NCI-H460 (cell line): ENCODE measurements at regions not wholly inside any gene's neighbourhood (a gene's known extent, or its start where the extent isn't known, plus 50 kb on each side); places are given as distances from the start of the nearest gene placed in this dataset.
"Not testable (repeated sequence)": the region's sequence is repeated elsewhere in the genome, so short reads cannot be mapped to it uniquely, and the experiment has no call there.

ENCODE experiments used
- DNase-seq: peaks from one replicate; pipeline ENCODE4 v3.0.0-alpha.2; 2016; ENCODE audit warnings: low read depth; ENCODE audit errors: extremely low read depth

- DNase-seq, result no peak
Measured at GRCh38 chr13:68851026-68851425, 1256.6 kb upstream of the ATXN8OS start.

- no peak for DNase-seq
Measured at GRCh38 chr13:68850160-68850559, 1257.5 kb upstream of the ATXN8OS start.

GRCh38 chr13:68846663-68847062, 1261.0 kb upstream of the ATXN8OS start:
- DNase-seq, result no peak

DNA sequence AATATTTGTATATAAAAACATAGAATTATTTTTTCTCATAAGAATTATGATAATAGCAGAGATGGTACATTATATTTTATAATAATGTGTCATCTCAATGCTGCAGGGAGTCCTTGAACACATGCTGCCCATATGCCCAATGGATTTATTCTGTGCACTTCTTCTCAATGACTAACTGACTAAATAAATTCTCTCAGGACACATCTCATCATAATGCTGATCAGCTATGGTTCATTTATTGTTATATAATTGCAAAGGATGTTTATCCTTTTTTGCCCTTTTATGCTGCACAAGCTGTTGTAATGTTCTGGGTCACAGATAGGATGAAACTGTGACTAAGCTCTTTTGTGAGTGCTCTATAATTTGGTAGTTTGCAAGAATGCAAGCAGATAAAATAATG, 1273.3 kb upstream of the ATXN8OS start:
- DNase-seq, result no peak

GRCh38 chr13:68816715-68817114, 1290.9 kb upstream of the ATXN8OS start:
- DNase-seq, result no peak

GRCh38 chr13:68813180-68813796, 1294.3 kb upstream of the ATXN8OS start:
- no peak for DNase-seq

DNA sequence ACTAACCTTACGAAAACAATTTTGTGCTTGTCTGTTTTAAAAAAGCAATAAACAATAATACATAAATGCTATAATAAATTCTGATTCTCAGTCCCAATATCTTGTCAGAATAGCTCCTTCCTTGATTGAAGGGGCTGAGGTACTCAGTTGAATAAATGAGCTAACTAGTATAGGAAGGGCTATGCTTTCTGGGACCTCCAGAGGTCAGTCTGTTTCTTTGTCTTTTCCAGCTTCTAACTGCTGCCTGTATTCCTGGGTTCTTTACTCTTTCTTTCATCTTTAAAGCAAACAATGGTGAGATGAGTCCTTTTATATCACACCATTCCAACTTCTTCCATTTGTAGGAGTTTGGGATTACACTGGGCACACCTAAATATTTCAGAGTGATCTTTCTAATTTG, 1297.0 kb upstream of the ATXN8OS start:
- DNase-seq, result no peak

DNA sequence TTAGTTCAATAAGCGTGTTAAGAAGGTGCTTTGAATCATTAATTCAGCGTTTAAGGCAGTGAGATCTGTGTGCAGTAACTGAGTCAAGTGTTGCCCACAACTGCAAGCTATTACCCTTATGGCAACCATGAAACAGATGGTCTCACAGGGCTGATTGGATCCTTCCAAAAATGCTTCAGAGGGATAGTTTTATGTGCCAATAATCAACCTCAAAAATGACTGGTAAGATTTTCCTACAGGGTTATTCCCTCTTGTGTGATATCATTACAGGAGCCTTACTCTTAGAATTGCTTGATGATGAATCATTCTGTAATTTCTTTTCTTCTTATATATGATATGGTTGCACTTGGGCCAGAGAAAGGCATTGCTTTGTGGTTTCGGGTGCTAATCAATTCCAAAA, 1299.2 kb upstream of the ATXN8OS start:
- DNase-seq, result no peak

DNA sequence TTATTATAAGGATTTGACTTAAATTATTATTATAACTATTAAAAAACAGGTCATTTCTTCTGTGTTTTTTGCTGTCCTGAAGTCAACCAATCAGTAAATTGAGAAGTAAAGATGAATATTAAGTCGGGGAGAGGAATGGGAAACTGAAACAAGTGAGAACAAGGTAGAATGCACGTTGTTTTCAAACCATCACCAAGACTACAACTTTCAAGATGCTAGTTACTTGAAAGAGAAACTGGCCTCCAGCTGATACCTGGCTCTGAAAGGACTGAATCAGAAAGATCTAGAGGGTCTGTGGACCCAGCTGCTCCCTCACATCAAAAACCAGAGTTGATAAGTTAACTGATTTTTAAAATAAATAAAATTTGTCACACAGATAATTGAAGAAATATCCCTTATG, 1301.5 kb upstream of the ATXN8OS start:
- DNase-seq, result no peak

- no peak for DNase-seq
Measured at GRCh38 chr13:68784275-68784674, 1323.4 kb upstream of the ATXN8OS start.

DNA sequence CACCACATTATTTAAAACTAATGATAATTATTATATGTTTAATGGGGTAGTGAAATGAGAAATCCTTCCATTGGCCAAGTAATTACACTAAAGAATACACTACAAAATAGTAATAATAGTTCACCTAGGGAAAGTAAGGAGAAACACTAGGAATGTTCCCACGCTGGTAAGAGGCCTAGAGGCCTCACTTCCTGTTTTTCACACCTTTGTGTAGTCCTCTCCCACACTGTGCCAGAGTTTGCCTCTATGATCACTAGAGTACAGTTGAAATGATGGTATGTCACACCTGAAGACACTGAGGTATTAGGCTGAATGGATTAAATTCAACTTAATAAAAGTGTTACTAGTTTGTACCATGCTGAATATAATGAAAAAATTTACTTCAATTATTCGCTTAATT, 1348.0 kb upstream of the ATXN8OS start:
- DNase-seq, result no peak

GRCh38 chr13:68749796-68750195, 1357.8 kb upstream of the ATXN8OS start:
- DNase-seq, result no peak

DNA sequence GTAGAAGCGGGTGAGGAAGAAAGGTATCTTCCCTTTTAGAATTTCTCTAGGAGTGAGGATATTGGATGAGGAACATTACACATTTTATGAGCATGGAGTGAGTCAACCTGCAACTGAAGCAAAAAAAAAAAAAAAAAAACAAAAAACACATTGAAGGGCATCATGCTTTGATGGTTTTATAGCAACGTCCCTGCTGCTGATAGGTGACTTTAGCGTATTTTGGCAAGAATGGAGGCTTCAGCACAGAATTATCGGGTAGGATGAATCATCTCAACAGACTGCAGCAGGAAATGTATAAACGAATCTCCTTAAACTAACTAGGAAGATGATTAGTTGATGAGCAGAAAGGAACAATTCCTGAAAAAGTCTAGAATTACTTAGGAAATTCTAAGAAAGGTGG, 1359.6 kb upstream of the ATXN8OS start:
- DNase-seq, result no peak

- no peak for DNase-seq
Measured at GRCh38 chr13:68745502-68745901, 1362.1 kb upstream of the ATXN8OS start.

DNA sequence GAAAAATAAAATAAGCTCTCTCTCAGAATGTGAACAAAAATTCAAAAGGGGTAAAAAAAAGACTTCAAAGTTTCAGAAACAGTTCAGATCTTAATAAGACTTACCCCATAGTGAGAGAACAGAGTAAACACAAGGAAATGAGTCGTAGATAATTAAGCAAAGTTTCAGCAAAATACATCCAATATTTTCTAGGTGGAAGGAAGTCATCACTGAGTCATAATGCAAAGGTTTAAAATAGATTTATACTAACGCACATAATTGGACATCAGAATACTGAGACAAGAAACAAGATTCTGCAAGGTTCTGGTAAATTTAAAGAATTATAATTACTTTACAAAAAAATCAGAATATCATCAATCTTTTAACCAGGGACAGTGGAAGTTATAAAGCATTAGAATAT, 1370.7 kb upstream of the ATXN8OS start:
- no peak for DNase-seq

GRCh38 chr13:68727798-68728197, 1379.8 kb upstream of the ATXN8OS start:
- DNase-seq, result no peak

GRCh38 chr13:68727165-68727564, 1380.5 kb upstream of the ATXN8OS start:
- DNase-seq, result no peak

DNA sequence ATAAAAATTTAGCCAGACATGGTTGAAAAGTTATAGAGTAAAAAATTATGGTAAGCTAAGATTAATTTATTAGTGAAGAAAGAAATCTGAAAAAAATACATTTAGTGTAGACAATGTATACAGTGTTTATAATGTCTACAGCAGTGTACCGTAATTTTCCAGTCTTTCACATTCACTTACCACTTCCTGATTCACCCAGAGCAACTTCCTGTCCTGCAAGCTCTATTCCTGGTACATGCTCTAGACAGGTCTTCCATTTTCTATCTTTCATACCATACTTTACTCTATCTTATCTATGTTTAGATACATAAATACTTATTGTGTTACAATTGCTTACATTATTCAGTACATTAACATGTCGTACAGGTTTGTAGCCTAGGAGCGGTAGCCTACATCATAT, 1387.8 kb upstream of the ATXN8OS start:
- no peak for DNase-seq

GRCh38 chr13:68715651-68716050, 1392.0 kb upstream of the ATXN8OS start:
- no peak for DNase-seq

GRCh38 chr13:68714292-68714691, 1393.3 kb upstream of the ATXN8OS start:
- no peak for DNase-seq

- no peak for DNase-seq
Measured at GRCh38 chr13:68713394-68713793, 1394.2 kb upstream of the ATXN8OS start.

DNA sequence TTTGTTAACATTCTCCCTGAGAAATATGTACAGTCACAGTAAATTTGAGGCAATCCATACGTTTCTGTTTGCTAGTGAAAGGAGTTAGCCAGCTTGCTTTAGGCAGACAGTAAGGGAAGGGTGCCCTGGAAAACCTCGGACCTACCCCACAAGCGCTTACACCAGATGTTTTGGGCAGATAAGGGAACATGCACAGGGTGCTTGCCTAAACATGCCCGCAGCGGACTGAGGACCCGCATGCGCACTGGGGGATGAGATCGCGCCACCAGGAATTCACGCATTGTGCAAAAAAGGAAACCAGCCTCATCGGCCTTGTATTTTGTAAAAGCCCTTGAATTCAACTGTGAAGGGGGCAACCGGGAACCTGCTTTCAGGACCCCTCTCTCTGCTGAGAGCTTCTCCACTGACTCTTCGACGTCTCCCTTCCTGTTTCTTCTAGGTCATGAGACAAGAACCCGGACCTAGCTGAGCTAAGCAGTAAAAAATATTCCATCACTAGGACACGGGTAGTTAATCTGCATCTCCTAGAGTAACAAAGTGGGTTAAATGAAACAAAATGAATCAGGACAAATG, 1399.2 kb upstream of the ATXN8OS start:
- no peak for DNase-seq

DNA sequence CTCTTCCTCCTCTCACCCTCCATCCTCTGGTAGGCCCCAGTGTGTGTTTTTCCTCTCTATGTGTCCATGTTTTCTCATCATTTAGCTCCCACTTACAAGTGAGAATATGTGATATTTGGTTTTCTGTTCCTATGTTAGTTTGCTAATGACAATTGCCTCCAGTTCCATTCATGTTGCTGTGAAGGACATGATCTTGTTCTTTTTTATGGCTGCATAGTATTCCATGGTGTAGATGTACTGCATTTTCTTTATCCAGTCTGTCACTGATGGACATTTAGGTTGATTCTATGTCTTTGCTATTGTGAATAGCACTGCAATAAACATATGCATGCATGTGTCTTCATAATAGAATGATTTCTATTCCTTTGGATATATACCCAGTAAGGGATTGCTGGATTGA, 1401.6 kb upstream of the ATXN8OS start:
- DNase-seq, result not testable (repeated sequence)
